K562 (cell line): ENCODE measurements at regions not wholly inside any gene's neighbourhood (a gene's known extent, or its start where the extent isn't known, plus 50 kb on each side); places are given as distances from the start of the nearest gene placed in this dataset.

Source experiments
- COPS2 ChIP-seq: fragments of 450-650 bp; conservative IDR thresholded peaks from 2 replicates; pipeline ENCODE4 v1.6.1; 2016; ENCODE audit warnings: mild to moderate bottlenecking, moderate library complexity
- FOXJ3 ChIP-seq: sonication (generic); formaldehyde crosslinking; IDR thresholded peaks from 2 replicates; pipeline ENCODE4 v1.4.0; 2020; ENCODE audit warnings: mild to moderate bottlenecking, missing genetic modification reagents
- GATA2 ChIP-seq: sonication (generic); formaldehyde crosslinking; IDR thresholded peaks from 2 replicates; pipeline ENCODE4 v1.4.0; 2020; ENCODE audit warnings: mild to moderate bottlenecking, missing genetic modification reagents
- RAD51 ChIP-seq: fragments of 450-650 bp; IDR thresholded peaks from 2 replicates; pipeline ENCODE4 v1.7.1; 2016; ENCODE audit warnings: low read depth, mild to moderate bottlenecking, borderline replicate concordance
- SOX6 ChIP-seq: fragments of 450-650 bp; IDR thresholded peaks from 2 replicates; pipeline ENCODE4 v1.6.1; 2014; ENCODE audit warnings: mild to moderate bottlenecking
- TF ChIP-seq, protein P1 (sequence below): fragments of 450-650 bp; formaldehyde crosslinking; IDR thresholded peaks from 2 replicates; pipeline ENCODE4 v1.4.0; 2022; ENCODE audit warnings: missing genetic modification characterization
- TF ChIP-seq, protein P2 (sequence below): fragments of 450-650 bp; IDR thresholded peaks from 2 replicates; pipeline ENCODE4 v1.6.1; 2016; ENCODE audit warnings: low read depth

DNA sequence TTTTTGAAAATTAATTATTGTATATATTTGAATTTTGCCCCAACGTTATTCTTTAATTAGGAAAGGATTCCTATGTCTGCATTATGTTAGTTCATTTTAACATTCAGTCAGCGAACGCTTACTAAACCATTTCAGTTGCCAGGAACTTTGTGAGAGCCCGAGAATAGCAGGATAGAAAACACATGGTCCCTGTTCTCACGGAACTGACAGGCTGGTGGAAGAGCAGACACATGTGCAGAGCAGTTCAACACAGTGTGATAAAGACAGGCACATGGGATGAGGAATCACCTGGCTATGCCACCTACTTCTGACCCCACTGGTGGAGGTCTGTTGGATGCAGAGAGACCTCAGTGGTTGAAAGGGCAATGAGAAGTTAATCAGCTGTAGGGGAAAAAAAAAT, 367.2 kb downstream of the EPM2A start:
- no peak for TF ChIP-seq SOX6
- no peak for TF ChIP-seq COPS2
- TF ChIP-seq, protein P1, sequence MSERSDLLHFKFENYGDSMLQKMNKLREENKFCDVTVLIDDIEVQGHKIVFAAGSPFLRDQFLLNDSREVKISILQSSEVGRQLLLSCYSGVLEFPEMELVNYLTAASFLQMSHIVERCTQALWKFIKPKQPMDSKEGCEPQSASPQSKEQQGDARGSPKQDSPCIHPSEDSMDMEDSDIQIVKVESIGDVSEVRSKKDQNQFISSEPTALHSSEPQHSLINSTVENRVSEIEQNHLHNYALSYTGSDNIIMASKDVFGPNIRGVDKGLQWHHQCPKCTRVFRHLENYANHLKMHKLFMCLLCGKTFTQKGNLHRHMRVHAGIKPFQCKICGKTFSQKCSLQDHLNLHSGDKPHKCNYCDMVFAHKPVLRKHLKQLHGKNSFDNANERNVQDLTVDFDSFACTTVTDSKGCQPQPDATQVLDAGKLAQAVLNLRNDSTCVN (CRISPR knock-in tag): no peak
- TF ChIP-seq FOXJ3 (CRISPR knock-in tag): no peak
- no peak for TF ChIP-seq GATA2 (CRISPR knock-in tag)
- TF ChIP-seq, protein P2, sequence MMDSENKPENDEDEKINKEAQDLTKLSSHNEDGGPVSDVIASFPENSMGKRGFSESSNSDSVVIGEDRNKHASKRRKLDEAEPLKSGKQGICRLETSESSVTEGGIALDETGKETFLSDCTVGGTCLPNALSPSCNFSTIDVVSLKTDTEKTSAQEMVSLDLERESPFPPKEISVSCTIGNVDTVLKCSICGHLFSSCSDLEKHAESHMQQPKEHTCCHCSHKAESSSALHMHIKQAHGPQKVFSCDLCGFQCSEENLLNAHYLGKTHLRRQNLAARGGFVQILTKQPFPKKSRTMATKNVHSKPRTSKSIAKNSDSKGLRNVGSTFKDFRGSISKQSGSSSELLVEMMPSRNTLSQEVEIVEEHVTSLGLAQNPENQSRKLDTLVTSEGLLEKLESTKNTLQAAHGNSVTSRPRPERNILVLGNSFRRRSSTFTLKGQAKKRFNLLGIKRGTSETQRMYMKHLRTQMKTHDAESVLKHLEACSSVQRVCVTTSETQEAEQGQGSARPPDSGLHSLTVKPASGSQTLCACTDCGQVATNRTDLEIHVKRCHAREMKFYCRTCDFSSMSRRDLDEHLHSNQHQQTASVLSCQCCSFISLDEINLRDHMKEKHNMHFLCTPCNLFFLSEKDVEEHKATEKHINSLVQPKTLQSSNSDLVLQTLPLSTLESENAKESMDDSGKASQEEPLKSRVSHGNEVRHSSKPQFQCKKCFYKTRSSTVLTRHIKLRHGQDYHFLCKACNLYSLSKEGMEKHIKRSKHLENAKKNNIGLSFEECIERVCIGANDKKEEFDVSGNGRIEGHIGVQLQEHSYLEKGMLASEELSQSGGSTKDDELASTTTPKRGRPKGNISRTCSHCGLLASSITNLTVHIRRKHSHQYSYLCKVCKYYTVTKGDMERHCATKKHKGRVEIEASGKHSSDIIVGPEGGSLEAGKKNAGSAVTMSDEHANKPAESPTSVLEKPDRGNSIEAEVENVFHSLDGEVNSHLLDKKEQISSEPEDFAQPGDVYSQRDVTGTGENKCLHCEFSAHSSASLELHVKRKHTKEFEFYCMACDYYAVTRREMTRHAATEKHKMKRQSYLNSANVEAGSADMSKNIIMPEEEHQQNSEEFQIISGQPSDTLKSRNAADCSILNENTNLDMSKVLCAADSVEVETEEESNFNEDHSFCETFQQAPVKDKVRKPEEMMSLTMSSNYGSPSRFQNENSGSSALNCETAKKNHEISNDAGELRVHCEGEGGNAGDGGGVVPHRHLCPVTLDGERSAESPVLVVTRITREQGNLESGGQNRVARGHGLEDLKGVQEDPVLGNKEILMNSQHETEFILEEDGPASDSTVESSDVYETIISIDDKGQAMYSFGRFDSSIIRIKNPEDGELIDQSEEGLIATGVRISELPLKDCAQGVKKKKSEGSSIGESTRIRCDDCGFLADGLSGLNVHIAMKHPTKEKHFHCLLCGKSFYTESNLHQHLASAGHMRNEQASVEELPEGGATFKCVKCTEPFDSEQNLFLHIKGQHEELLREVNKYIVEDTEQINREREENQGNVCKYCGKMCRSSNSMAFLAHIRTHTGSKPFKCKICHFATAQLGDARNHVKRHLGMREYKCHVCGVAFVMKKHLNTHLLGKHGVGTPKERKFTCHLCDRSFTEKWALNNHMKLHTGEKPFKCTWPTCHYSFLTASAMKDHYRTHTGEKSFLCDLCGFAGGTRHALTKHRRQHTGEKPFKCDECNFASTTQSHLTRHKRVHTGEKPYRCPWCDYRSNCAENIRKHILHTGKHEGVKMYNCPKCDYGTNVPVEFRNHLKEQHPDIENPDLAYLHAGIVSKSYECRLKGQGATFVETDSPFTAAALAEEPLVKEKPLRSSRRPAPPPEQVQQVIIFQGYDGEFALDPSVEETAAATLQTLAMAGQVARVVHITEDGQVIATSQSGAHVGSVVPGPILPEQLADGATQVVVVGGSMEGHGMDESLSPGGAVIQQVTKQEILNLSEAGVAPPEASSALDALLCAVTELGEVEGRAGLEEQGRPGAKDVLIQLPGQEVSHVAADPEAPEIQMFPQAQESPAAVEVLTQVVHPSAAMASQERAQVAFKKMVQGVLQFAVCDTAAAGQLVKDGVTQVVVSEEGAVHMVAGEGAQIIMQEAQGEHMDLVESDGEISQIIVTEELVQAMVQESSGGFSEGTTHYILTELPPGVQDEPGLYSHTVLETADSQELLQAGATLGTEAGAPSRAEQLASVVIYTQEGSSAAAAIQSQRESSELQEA: no peak
- no peak for TF ChIP-seq RAD51
